HG03575 (cell line): ENCODE measurements at regions not wholly inside any gene's neighbourhood (a gene's known extent, or its start where the extent isn't known, plus 50 kb on each side); places are given as distances from the start of the nearest gene placed in this dataset.
A peak's percentile ranks its signal among the peaks of the same experiment; 100 is the strongest.
"Not testable (repeated sequence)": the region's sequence is repeated elsewhere in the genome, so short reads cannot be mapped to it uniquely, and the experiment has no call there.

Source experiments
- ATAC-seq: cut with Tn5 transposase; IDR thresholded peaks from one replicate; pipeline ENCODE4 v1.9.1; 2021; ENCODE audit not compliant: unreplicated experiment, insufficient number of reproducible peaks, low FRiP score; ENCODE audit errors: extremely low read depth

DNA sequence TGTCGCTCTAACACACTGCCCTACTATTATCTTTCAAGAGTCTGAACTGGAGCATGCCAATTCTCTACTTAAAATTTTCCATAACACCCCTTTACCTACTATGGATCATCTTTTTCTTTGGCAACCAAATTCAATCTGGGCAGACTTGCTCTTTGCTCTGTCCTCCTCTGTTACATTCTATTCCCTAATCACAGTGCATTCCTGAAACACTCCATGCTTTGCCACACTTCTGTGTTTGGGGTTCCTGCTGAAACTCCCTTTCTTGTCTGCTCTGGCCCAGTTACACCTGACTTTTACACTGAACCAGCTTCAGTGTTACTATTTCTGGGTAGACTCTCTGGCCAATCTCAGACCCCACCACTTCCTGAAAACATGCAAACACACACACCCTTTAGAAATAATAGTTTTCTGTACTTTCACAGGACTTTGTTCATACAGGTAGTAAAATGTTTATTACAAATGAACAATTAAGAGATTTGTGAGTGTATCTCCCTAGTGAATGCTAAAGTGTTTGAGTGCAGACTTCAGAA, 119.9 kb upstream of the DCC start:
- no peak for ATAC-seq

DNA sequence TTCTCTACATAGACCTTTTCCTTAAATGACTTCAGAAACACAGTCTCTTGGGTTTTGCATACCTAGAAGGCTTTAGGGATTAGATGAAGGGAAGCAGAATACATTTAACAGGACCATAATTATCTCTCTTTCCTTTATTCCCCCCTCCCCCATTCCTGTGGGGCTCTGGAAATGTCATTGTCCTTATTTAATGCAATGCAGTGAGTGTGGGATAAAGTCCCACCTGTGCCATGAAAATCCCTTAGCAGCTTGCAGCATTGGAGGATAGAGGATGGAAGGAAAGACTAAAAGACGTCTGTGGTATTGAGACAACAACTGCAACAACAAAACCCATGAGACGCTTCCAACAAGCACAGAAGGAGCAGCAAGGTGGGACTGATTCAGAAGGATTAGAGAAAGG, 117.8 kb upstream of the DCC start:
- no peak for ATAC-seq

DNA sequence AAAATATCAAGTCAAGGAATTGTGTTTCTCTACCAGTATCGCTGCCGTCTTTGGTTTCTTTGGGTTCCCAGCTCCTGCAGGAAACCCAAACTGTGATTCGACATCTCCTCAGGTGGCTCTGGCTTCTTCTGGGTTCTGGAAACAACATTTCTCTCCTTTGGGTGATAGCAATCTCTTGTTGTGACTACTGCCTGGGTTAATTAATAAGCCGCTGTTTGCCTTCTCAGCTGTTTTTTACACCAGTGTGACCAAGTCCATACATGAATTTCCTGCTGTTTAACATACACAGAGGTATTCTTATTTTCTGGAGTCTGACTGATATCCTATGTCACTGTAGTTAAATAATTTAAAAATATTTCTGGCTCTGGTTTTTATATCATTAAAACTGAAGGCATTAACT, 112.5 kb upstream of the DCC start:
- no peak for ATAC-seq

DNA sequence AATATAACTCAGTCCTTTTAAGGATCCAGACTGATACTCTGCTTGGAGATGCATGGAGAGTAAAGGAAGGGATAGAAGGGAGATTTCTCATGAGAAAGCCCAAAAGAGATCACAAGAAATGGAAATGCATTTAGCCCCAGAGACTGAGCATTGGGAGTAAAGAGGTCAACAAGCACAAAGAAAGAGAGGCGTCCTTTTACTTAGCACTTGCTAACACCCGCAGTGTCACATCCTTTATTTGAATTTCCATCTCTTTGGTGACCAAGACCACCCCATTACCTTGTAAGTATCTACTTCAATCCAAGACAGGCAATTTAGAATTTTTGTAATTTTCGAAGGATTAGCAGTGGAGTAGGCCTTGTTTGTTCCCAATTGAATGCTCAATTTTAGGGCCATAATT, 111.8 kb upstream of the DCC start:
- no peak for ATAC-seq

DNA sequence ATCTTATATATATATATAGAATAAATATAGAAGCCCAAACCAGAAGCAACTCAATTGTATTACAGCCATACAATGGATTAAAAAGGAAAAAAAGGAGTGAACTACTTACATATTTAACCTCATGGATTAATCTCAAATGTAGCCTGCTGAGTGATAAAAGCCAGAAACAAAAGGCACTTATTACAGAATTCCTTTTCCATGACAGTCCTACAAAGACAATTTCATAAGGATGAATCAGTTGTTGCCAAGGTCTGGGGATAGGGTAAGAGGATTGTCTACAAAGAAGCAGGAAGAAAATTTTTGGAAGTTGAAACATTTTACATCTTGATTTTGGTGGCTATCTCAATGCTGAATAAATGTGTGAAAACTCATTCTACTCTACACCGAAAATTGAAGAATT, 103.9 kb upstream of the DCC start:
- ATAC-seq, result no peak

DNA sequence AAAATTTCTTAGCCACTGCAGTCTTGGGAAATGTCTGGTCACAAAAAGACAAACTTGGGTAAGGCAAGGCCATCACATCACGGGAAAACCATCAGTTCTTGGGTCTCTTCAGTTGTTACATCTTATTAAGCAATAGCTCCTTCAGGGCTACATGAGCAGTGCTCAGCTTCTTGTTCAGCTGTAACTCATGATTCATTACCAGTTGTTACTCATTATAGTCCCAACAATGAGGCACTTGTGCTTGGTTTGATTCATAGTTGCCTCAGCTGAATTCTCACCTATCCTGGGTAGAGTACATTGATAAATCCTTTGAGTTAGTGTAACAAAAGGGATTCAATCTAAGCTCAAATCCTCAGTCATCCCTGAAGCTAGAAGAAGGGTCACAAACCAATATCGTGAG, 102.4 kb upstream of the DCC start:
- no peak for ATAC-seq

DNA sequence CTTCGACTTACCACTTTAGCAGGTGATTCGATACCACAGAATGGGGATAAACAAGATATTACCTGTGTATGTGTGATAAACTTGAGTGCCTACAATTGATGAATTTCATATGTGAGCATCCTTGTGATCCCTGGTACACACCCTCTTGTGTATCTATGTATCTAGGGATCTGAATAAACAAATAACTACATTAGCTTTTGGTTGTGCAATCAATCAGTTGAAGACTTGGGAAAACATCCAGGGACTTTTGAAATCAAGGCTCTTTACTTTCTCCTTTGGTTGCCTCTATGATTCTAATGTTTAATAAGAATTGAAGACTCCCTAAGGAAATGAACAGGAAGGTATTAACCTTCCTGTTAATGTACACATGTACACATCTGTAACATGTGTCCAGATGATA, 97.3 kb upstream of the DCC start:
- ATAC-seq, result no peak

DNA sequence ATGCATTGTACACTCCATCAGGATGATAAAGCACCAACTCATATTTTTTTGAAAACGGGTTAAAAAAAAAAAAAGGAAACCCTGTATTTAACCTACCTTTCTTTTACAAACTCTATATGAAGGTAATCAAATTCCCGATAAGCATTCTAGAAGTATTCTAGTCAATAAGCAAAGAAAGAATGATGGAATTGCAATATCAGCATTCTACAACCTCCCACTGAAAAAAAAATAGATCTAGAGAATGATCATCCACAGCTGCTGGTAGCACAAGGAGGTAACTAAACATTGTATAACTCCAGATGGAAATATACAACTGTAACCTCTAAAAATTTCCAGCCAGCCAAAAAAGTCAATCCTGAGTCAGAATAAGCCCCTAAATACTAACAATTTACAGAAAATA, 95.3 kb upstream of the DCC start:
- ATAC-seq, result no peak

DNA sequence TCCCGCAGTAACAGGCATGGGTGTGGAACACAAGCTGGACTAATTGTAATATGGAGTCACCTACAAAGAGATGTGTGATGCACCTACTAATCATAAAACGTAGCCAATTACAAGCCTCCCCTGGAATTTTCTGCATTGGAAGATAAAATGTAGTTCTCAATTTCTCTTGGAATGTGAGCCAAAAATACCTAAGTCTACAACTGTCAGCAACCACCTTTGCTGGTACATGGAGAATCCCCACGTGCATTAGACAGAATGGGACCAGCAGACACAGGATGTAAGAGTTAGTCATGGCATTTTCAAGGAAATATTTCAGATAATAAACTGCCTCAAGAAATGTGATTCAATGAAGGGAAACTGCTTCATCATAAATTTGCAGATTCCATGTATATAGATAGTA, 85.6 kb upstream of the DCC start:
- ATAC-seq, result no peak

DNA sequence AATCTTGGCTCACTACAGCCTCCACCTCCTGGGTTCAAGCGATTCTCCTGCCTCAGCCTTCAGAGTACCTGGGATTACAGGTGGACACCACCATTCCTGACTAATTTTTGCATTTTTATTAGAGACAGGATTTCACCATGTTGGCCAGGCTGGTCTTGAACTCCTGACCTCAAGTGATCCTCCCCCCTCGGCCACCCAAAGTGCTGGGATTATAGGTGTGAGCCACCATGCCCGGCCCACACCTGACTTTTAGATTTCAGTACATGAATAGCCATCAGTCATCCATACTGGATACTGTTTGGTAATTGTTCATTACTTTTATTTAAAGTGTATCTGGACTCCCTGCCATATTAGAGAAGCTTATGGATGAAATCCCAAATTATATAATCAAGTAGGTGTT, 82.6 kb upstream of the DCC start:
- not testable (repeated sequence) for ATAC-seq

DNA sequence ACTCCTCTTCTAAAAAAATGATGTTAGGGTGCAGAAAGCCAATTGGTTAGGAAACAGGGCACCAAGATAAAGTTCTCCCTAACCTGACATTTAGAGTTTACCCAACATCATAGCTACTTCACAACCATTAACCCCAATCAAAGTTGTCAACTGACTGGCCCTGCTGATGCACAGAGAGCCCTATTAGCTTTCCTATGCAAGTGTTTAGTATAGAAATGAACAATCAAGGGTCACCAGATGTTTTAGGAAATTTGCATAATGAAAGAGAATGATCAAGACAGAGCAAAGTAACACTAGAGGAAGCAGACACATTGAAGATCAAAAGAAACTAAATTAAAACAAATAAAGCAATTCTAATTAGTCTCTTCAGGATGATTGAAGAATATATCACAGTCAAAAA, 64.2 kb upstream of the DCC start:
- no peak for ATAC-seq

DNA sequence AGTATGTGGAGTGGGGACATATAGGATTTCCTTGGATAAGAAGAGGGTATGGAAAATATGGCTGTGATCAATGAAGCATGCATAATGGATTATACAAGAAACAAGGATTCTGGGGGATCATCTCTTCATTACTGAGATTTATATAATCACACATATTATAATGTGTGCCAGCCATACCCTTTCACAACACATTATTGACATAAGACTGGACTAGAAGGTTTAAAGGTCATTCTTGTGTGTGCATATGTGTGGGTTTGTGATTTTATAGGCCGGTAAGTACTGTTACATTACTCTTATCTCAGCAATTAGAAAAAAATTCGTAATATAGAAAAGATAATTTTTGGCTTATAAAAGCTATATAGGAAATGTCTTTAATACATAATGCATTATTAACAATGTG, 62.2 kb upstream of the DCC start:
- ATAC-seq, result no peak

DNA sequence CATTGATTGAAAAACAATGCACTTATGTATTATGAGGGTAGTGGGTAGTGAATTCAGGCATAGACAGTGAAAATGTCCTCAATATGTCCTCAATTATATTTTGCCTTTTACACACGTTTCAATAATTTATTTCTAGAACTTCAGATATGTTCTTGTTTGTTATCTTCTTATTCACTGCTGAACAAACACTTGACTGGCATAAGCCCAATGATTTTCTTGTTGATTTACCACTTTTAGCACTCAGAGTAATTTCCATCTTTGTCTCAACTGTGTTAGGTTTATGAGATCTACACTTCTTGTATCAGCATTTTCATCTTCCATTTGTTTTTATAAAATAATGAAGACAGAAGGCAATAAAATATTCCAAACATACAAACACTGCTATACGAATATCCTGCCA, 61.8 kb upstream of the DCC start:
- no peak for ATAC-seq

DNA sequence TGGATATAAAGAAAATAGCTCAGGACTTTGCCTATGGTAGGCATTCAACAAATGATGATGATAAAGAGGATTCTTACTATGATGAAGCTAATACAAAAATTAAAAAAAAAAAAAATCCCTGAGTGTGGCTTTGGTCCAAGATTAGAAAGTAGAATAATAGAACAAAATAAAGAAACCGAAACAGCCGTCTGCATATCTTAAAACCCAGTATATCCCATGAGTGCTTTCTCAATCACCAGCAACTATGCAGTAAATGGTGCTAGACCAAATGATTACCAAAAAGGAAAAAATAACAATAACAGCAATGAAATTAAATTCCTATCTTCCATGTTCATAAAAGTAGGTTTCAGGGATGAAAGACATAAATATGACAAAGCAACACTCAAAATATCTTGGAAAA, 59.3 kb upstream of the DCC start:
- ATAC-seq, result no peak

DNA sequence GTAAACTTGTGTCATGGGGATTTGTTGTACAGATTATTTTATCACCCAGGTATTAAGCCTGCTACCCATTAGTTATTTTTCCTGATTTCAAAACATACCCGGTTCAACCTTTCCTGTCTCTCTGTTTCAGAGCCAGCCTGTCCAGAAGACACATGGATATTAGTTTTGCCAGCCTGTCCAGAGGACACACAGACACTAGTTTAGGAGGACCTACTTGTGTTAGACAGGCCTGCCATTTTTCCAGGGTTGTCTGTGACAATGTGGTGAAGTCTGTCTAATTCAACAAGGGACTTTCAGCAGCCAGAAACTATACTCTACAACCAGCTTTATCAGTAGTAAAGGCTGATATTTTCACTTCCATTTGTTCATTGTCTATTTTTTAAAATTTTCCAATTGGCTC, 56.1 kb upstream of the DCC start:
- ATAC-seq, result no peak

DNA sequence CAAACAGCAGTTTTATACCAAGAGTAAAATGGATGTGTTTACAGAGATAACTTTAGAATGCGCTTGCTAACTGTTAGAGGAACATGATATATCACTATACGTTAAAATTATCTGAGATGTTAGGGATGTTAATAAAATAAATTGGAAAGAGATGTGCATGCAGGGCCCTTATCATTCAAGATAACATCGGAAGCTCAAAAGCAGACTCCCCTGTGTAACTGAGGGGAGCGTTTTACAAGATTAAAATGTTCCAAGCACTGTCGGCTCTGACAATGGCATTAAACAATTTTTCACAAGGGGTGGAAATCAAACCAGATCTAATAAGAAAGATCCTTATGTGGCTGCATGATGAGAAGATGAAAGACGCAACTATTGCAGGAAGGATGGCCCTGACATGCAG, 53.3 kb upstream of the DCC start:
- no peak for ATAC-seq

DNA sequence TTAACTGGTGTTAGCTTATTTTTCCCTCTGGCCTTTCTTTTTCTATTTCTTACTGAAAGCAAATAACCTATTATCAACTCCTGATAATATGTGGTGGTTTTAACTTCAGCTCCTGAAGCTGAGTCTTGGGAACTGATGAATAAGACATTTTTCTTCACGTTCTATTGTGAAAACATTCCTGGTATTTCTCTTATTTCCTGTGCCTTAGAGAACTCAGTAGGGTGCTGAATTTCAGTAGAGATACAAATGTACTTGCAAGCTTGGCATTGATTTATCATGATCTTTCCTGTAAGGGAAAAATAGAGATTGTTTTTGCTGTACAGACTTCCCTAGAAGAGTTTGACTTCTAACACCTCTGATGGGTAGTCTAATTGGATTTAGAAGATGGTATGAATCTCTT, 52.8 kb upstream of the DCC start:
- ATAC-seq, result no peak

DNA sequence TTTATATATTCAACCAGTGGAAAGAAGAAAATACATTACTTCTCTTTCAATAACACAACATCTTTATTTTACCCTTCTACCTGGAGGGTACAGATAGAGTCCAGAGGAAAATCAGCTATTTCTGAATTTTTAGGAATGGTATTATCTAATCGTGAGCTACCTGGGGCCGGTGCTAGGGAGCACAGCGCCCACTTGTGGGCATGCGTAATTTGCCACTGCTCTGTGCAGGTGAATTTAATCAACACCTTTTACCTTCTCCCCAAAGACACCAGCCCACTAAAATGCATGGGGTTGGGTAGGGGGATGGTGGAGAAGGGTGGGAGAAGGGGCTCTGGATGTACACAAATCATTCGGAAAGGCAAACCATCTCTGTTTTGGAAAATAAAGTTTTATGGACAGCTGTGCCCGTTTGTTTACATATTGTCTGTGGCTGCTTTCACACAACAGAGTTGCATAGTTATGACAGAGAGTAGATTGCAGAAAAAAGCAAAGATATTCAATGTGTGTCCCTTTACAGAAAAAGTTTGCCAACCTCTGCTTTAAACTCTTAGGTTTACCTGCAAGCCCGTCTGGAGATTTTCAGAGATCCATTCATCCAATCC, 51.5 kb upstream of the DCC start:
- peak; percentile 68 for ATAC-seq

DNA sequence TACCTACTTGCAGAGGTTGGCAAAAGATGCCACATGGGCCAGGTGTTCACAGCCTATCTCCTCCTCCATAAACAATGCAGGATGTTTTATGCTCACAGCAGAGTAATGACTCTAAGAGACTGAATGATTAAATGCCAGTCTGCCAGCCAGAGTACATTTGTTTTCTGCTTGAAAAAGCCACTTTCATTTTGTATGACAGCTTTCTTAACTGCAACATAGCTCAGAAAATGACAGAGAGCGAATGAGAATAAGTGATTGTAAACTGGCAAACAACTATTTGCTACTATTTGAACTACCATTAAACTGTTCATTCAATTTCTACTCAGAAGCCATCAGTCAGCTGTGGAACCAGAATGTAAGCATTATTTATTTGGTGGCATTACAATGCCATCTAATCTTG, 50.6 kb upstream of the DCC start:
- ATAC-seq, result no peak
